ENCODE measurements at regions not wholly inside any gene's neighbourhood (a gene's known extent, or its start where the extent isn't known, plus 50 kb on each side); places are given as distances from the start of the nearest gene placed in this dataset.
"Not testable (repeated sequence)": the region's sequence is repeated elsewhere in the genome, so short reads cannot be mapped to it uniquely, and the experiment has no call there.

- DNase-seq (ENCODE audit: low spot score), result no peak
These were observed 418.2 kb upstream of the NFIA start for GRCh38 chr1:60664086-60664625.

DNA sequence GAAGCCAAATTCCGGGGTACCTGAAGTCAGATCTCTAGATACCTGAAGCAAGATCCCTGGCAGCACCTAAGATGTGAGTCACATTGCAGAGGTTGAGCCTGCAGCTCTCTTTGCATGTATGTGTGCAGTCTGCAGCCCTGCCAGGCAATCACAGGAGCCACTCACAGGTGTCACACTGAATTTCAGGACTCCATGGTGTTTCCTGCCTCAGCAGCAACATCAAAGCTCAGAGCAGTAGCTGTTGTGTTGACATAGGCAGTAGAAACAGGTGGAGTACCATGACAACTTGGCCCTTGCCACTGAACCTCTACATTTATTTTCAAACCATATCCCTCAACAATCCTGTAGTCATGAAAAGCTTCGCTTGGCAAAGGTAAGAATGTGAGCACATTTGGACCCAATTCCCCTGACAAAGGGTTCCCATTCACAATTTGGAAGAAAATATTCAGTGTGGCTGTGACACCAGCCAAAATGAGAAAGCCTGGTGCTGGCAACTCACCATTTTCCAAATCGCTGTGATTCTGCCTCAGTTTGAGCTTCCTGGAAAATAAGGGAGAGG, 419.8 kb upstream of the NFIA start:
- DNase-seq (ENCODE audit: low spot score), result no peak

DNA sequence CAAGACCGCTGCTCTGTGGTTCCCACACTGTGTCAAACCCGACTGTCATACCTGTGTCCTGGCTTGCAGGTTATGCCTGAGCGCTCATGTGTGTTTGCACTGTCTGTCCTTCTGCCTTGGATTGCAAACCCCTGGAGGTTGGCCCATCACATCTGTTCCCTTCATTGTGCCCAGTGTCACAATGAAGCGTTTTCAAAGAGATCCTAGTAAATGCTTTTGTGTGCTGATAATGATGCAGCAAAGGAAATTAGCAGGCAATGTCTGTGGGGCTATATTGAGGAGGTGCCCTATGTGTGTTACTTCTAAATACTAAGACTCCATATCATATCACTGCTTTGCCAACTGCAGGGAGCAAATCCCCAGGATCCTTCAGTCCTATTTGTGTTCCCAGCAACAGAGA, 424.4 kb upstream of the NFIA start:
- DNase-seq (ENCODE audit: low spot score), result no peak

DNA sequence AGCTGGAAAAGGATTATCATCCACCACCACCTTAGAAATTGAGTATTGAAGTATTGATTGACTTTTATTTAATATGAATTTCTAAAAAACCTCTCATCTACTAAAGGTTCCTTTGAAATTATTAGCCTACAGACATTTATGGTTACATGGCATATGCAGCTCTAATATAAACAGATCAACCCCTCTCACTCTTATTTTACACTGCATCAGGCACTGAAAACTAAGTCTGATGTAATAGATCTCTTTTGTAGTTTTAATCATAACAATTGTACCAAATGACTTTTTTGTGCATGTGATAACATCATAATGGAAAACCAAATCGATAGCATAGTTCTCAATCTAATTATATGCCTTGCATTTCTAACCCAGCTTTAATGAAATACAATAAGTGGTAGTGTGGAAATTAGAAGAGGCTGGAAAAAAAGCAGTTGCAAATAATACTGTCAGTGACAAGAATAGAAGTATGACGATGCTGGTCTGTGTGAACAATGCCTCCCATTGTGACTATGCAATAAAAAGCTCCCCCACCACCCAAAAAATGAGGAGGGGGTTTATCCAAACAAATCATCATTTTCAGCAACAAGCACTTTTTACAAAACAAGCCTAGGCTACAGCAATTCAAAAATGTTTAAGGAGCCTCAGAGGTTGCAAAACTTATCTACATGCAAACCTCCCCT, 426.5 kb upstream of the NFIA start:
- DNase-seq (ENCODE audit: low spot score), result no peak

- DNase-seq (ENCODE audit: low spot score), result not testable (repeated sequence)
These were observed 442.3 kb upstream of the NFIA start for GRCh38 chr1:60640033-60640551.

DNA sequence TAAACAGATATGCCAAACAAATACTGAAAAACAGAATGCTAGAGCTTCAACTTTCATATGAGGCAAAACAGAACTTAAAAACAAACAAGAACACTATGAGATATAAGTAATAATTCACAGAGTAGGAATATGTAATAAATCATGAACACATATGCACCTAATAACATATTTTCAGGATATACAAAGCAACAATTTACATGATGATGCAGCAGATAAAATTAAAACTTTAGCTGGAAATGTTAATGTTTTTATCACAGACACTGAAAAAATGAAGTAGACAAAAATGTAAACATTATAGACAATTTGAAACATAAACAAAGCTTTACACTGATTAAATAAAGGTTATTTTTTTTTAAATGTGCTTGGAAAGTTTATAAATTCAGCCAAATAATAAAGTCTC, 443.1 kb upstream of the NFIA start:
- no peak for DNase-seq (ENCODE audit: low spot score)

GRCh38 chr1:60637651-60638050, 444.7 kb upstream of the NFIA start:
- DNase-seq (ENCODE audit: low spot score), result no peak

DNA sequence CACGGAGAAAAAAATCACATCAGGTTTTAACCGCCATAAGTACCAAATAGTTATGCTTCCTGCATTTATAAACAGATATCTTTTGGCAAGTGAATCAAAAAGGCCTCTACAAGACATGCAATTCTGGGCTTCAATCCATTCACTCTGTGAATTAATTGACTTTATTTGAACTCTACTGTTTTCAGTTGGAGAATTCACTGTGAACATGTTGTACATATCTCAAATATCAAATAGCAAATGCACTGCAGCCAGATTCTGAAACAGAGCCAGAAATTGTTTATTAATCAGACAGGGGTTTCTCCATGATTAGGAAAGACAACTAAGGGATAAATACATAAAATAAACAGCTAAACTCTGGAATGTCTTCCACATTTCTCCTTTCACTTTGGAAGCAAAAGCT, 445.4 kb upstream of the NFIA start:
- no peak for DNase-seq (ENCODE audit: low spot score)

GRCh38 chr1:60634106-60634505, 448.3 kb upstream of the NFIA start:
- DNase-seq (ENCODE audit: low spot score), result no peak

- DNase-seq (ENCODE audit: low spot score), result no peak
These were observed 459.9 kb upstream of the NFIA start for GRCh38 chr1:60622486-60622885.

DNA sequence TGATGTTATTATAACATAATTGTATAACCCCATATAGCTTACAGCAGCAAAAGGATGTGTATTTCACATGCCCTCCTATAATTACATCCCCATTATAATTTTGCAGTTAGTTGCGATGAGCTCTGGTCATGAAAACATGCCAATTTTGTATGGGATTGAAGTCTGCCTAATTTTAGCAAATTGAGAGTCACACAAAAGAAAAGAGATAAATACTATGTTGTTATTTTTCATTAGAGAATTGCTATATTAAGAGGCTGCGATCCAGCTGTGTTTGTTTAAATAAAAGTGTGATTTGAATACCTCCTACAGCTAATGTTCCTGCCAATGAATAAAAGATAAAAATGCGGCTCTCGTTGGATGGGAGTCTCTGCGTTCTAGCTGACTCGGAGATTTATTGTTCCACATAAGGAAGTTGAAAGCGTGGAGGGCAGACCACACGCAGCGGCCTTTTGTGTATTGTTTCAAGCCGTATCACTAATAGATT, 461.0 kb upstream of the NFIA start:
- DNase-seq (ENCODE audit: low spot score), result no peak

GRCh38 chr1:60620087-60620486, 462.3 kb upstream of the NFIA start:
- DNase-seq (ENCODE audit: low spot score), result no peak

GRCh38 chr1:60619581-60619980, 462.8 kb upstream of the NFIA start:
- DNase-seq (ENCODE audit: low spot score), result no peak

- no peak for DNase-seq (ENCODE audit: low spot score)
These were observed 466.7 kb upstream of the NFIA start for GRCh38 chr1:60615666-60616065.

DNA sequence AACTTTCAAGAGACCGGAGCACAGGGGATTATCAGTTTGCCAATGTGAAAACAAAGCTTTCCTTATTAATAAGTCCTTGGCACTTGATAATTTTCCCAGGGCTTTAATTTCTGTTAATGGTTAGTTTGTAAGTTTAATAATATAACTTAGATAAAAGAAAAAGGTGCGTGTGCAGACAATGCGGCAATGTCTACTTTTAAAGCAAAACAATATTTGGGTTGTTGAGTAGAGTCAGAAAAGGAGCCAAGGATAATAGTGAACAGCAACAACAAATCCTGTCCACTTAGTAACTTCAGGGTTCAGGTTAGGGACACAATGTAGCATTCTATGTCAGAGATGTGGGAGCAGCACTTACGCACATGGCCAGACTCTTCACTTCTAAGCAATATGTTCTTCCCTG, 469.6 kb upstream of the NFIA start:
- DNase-seq (ENCODE audit: low spot score), result no peak

DNA sequence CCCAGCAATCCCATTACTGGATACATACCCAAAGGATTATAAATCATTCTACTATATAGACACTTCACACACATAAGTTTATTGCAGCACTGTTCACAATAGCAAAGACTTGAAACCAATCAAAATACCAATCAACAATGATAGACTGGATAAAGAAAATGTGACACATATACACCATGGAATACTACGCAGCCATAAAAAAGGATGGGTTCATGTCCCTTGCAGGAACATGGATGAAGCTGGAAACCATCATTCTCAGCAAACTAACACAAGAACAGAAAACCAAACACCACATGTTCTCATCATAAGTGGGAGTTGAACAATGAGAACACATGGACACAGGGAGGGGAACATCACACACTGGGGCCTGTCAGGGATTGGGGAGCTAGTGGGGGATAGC, 475.4 kb upstream of the NFIA start:
- DNase-seq (ENCODE audit: low spot score), result not testable (repeated sequence)

GRCh38 chr1:60600532-60600931, 481.8 kb upstream of the NFIA start:
- no peak for DNase-seq (ENCODE audit: low spot score)

DNA sequence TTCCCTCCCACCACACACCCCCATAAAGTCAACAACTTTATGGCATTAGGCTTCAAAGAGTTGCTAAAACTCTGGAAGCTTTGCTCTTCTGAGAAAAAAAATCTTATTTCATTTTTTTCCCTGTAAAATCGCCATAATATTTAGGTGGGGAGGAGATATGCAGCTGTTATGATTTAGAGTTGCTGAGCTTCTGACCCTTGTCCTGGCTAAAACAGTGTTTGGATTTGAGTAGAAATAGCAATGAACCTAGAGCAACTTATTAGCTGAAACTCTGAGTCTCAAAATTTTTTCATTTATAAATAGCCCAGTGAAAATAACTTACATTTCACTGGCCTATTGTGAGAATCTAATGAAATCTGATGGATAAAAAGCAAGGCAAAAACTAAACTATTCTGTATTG, 482.8 kb upstream of the NFIA start:
- DNase-seq (ENCODE audit: low spot score), result no peak

DNA sequence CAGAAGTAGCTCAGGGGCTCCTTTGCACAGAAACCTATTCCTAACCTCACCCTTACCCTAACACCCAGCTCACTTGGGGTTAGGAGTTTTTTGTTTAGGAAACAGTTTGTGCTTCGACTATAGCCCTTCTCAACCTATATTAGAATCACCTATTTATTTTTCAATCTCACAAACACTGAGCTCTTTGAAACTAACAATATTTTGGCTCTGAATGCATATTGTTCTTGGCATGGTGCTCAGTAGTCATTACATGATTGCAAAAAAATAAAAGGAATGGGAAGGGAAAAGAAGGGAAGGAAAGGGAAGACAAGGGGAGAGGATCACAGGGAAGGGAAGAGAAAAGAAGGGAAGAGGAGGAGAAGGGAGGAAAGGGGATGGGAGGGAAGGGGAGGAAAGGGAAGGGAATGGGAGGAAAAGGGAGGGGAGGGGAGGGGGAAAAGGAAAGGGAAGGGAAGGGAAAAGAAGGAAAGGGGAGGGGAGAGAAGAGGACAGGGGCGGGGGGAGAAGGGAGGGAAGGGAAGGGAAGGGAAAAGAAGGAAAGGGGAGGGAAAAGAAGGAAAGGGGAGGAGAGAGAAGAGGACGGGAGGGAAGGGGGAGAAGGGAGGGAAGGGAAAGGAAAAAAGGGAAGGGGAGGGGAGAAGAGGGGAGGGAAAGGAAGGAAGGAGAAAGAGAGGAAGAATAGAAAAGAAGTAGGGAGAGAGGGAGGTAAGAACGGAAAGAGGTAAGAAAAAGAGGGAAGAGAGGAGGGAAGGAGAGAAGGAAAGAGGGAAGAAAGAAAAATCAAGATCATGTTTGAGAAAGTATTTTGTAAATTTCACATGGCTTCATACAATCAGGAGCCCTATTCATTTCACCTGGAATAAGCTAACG, 484.1 kb upstream of the NFIA start:
- no peak for DNase-seq (ENCODE audit: low spot score)

GRCh38 chr1:60596791-60597750, 485.3 kb upstream of the NFIA start:
- no peak for DNase-seq (ENCODE audit: low spot score)

- DNase-seq (ENCODE audit: low spot score), result no peak
These were observed 490.8 kb upstream of the NFIA start for GRCh38 chr1:60591583-60591982.

Data from AG08396 (cell line).